Brain microvascular endothelial cell (primary cell): ENCODE measurements at regions not wholly inside any gene's neighbourhood (a gene's known extent, or its start where the extent isn't known, plus 50 kb on each side); places are given as distances from the start of the nearest gene placed in this dataset.

Experiments
- DNase-seq: peaks from one replicate; pipeline ENCODE4 v3.0.0-alpha.2; 2020
- H3K27ac ChIP-seq: fragments of 250-450 bp; sonication (Bioruptor Pico); 2 replicates; pipeline ENCODE4 v1.5.1; 2020; ENCODE audit warnings: mild to moderate bottlenecking, moderate library complexity
- H3K27me3 ChIP-seq: fragments of 250-450 bp; sonication (Bioruptor Pico); replicated peaks from 2 replicates; pipeline ENCODE4 v1.5.1; 2020; ENCODE audit warnings: mild to moderate bottlenecking
- H3K36me3 ChIP-seq: fragments of 250-450 bp; sonication (Bioruptor Pico); replicated peaks from 2 replicates; pipeline ENCODE4 v1.5.1; 2020; ENCODE audit warnings: mild to moderate bottlenecking
- H3K4me3 ChIP-seq: 2 replicates; pipeline ENCODE4 v1.5.1; 2011; ENCODE audit warnings: low read depth, mild to moderate bottlenecking, control low read depth, low read length, moderate library complexity
- in situ Hi-C: cut with HindIII; loops from 2 replicates; pipeline ENCODE4 v1.10.0; 2017; ENCODE audit warnings: low sequenced_read_pairs, low pct_ligation_motif_present
- TF ChIP-seq, protein P1 (sequence below): IDR thresholded peaks from 2 replicates; pipeline ENCODE4 v1.5.1; 2011; ENCODE audit warnings: low read depth, mild to moderate bottlenecking, moderate library complexity, low read length, control low read depth, inconsistent platforms; ENCODE audit errors: missing control alignments

DNA sequence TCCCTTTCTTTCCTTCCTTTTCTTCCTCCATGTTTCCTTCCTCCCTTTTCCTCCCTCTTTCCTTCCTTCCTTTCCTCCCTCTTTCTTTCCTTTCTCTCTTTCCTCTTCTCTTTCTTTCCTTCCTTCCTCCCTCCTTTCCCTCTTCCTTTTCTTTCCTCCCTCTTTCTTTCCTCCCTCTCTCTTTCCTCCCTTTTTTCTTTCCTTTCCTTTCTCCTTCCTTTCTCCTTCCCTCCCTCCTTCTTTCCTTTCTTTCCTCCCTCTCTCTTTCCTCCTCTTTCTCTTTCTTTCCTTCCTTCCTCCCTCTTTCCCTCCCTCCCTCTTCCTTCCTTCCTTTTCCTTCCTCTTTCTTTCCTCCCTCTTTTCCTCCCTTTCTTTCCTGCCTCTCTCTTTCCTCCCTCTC is 86.3 kb upstream of the FERMT1 start:
- H3K36me3 ChIP-seq, result no peaks in the 10 kb centered on the region
- no peak overlapping the region for H3K27ac ChIP-seq
- in situ Hi-C loops, result no loop called here
- no peak for DNase-seq
- H3K27me3 ChIP-seq, result no peaks in the 10 kb centered on the region
- no peak overlapping the region for H3K4me3 ChIP-seq
- TF ChIP-seq, protein P1, sequence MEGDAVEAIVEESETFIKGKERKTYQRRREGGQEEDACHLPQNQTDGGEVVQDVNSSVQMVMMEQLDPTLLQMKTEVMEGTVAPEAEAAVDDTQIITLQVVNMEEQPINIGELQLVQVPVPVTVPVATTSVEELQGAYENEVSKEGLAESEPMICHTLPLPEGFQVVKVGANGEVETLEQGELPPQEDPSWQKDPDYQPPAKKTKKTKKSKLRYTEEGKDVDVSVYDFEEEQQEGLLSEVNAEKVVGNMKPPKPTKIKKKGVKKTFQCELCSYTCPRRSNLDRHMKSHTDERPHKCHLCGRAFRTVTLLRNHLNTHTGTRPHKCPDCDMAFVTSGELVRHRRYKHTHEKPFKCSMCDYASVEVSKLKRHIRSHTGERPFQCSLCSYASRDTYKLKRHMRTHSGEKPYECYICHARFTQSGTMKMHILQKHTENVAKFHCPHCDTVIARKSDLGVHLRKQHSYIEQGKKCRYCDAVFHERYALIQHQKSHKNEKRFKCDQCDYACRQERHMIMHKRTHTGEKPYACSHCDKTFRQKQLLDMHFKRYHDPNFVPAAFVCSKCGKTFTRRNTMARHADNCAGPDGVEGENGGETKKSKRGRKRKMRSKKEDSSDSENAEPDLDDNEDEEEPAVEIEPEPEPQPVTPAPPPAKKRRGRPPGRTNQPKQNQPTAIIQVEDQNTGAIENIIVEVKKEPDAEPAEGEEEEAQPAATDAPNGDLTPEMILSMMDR, result no peak

DNA sequence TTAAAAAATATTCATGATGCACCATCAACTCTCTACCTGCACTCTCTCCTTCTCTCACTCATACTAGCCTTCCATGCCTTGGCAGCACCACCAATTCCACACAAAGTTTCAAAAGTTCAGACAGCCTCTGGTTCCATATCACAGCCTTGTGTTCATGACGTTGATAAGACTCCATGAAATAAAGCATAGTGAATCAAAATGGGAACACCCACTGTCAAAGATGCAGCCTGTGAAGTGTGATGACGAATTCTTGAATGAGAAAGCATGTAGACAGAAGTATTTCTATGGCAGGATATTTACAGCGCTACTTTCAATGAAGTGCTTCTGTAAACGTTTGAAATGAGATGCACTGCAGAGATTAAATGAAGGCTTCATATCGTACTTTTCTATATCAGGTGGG is 77.3 kb upstream of the FERMT1 start:
- Histone ChIP-seq H3K4me3 (no peak overlapping the region), H3K27me3 (no peaks in the 10 kb centered on the region), H3K36me3 (no peaks in the 10 kb centered on the region), H3K27ac (no peak overlapping the region)
- TF ChIP-seq, protein P1, result no peak
- in situ Hi-C loops, result no loop called here
- no peak for DNase-seq

DNA sequence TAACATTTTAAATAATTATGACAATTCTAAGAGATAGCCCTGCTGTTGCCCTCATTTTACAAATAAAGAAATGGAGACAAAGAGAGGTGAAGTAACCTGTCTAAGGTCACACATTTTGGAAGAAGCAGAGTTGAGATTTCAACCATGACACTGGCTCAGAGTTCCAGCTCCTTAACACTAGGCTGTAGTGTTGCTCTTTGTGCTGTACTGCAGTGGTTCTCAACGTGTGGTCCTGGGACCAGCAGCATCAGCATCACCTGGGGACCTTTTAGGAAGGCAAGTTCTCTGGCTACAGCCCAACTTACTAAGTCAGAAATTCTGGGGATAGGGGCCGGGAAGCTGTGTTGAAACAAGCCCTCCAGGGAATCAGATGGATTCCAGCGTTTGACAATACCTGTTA is 62.4 kb upstream of the FERMT1 start:
- H3K27ac ChIP-seq, result no peak overlapping the region
- in situ Hi-C loops, result no loop called here
- H3K4me3 ChIP-seq, result no peak overlapping the region
- H3K36me3 ChIP-seq, result no peaks in the 10 kb centered on the region
- DNase-seq, result no peak
- TF ChIP-seq, protein P1, result peak; percentile 20
- no peaks in the 10 kb centered on the region for H3K27me3 ChIP-seq

DNA sequence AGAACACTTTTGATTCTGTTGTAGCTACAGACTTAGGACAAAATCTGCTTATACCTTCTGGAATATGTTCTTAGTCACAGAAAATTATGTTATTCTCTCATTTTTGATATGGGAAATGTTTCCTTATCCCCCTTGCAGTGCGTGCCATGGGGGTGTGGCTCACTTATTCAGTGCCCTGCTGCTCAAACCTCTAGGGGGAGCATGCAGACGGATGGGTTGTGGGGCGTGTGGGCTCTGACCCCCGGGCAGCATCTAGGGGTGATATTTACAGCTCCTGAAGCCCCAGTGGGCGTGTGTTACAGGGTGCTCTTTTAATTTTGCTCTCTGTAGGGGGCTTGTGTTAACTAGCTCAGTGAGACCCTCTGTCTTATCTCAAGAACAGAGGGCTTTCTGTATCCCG is 61.3 kb upstream of the FERMT1 start:
- TF ChIP-seq, protein P1, result peak; percentile 33
- H3K27ac ChIP-seq, result no peak overlapping the region
- no peaks in the 10 kb centered on the region for H3K36me3 ChIP-seq
- no peaks in the 10 kb centered on the region for H3K27me3 ChIP-seq
- in situ Hi-C loops, result no loop called here
- H3K4me3 ChIP-seq, result no peak overlapping the region
- DNase-seq, result no peak

DNA sequence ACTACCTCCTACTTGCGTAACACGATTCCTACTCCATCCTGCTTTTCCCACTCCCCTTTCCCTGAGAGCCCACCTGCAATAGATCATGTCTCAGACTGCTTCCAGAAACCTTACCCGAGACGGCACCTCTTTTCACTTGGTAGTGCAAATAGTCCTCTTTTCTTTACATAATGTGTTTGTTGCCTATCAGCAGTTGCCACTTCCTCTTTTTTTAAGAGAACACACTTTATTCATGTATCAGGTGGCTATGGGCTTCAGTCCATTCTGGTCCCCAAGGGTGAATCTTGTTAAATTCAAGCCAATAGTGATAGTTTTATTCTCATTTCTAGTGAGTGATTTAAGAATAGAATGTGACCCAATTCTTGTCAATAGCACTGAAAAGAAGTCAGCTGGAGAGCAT is 57.7 kb upstream of the FERMT1 start:
- Histone ChIP-seq H3K27ac (no peak overlapping the region), H3K36me3 (no peaks in the 10 kb centered on the region), H3K4me3 (no peak overlapping the region), H3K27me3 (no peaks in the 10 kb centered on the region)
- DNase-seq, result no peak
- in situ Hi-C loops, result no loop called here
- TF ChIP-seq, protein P1, result no peak

DNA sequence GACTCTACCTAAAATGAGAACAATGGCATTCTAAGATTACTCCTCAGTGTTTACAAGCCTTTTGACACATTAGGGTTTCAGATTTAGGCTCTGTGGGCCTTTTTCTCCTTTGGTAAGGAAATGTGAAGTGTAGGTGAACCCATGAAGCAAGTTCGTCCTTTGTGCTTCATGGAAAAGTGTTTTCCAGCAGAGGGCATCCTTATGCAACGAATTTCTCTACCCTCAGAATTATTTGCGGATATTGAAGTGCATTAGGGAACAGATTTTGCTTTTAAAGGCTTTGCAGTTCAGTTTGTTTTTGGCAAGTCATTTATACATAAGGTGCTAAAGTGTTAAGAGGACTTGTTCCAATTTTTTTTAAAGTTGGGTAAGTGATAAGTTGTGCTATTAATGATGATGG is 55.7 kb upstream of the FERMT1 start:
- in situ Hi-C loops, result no loop called here
- no peak overlapping the region for H3K27ac ChIP-seq
- TF ChIP-seq, protein P1, result peak; percentile 65
- H3K36me3 ChIP-seq, result no peaks in the 10 kb centered on the region
- H3K27me3 ChIP-seq, result no peaks in the 10 kb centered on the region
- peak; percentile 52 for DNase-seq
- H3K4me3 ChIP-seq, result no peak overlapping the region
